GM18870 (cell line): ENCODE measurements at regions not wholly inside any gene's neighbourhood (a gene's known extent, or its start where the extent isn't known, plus 50 kb on each side); places are given as distances from the start of the nearest gene placed in this dataset.

Experiments used
- ATAC-seq: cut with Tn5 transposase; IDR thresholded peaks from one replicate; pipeline ENCODE4 v1.9.1; 2021; ENCODE audit warnings: moderate library complexity; ENCODE audit not compliant: unreplicated experiment

GRCh38 chr3:7793786-7794185 lies 707.8 kb upstream of the LMCD1 start:
- no peak for ATAC-seq

GRCh38 chr3:7798276-7798675 lies 703.3 kb upstream of the LMCD1 start:
- no peak for ATAC-seq

GRCh38 chr3:7800006-7800780 lies 701.4 kb upstream of the LMCD1 start:
- ATAC-seq = no peak

GRCh38 chr3:7812490-7812889 lies 689.1 kb upstream of the LMCD1 start:
- ATAC-seq = no peak

GRCh38 chr3:7813365-7813764 lies 688.3 kb upstream of the LMCD1 start:
- ATAC-seq = no peak

- no peak for ATAC-seq
Observed at GRCh38 chr3:7817239-7817638, 684.4 kb upstream of the LMCD1 start.

GRCh38 chr3:7820969-7821368 lies 680.7 kb upstream of the LMCD1 start:
- ATAC-seq = no peak

DNA sequence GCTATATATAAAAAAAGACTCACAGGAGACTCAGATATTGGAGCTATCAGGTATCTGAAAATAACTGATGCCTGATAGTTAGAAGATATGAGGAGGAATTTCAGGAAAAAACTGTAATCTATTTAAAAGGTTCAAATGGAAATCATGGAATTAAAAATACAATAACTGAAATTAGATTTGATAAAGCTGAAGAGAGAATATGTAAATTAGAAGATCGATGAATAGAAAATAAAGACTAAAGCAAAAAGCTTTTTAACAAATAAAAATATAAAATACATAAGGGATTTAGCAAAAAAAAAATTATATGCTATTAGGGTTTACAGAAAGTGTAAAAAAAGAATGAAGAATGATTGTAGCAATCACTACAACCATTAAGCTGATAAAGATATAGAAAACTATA lies 679.8 kb upstream of the LMCD1 start:
- no peak for ATAC-seq

- no peak for ATAC-seq
Observed at GRCh38 chr3:7841451-7841850, 660.2 kb upstream of the LMCD1 start.

GRCh38 chr3:7843441-7843840 lies 658.2 kb upstream of the LMCD1 start:
- no peak for ATAC-seq

GRCh38 chr3:7847021-7847420 lies 654.6 kb upstream of the LMCD1 start:
- no peak for ATAC-seq

DNA sequence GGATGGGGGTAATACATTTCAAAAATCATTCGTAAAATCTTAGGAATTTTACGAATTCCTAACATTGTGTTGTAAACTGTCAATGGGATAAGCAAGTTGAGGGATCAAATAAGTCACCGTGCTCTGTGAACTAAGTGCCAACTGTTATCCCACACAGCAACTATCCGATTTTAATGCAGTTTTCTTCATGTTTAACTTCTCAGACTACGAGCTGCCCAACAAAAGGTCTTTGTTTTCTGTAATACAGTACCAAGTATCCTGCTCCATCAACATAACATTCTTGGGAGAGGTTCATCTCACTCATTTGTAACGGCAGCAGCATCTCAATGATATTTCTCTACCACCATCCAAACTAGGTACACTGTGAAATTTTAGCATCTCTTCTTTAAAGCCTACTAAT lies 654.1 kb upstream of the LMCD1 start:
- ATAC-seq = no peak

DNA sequence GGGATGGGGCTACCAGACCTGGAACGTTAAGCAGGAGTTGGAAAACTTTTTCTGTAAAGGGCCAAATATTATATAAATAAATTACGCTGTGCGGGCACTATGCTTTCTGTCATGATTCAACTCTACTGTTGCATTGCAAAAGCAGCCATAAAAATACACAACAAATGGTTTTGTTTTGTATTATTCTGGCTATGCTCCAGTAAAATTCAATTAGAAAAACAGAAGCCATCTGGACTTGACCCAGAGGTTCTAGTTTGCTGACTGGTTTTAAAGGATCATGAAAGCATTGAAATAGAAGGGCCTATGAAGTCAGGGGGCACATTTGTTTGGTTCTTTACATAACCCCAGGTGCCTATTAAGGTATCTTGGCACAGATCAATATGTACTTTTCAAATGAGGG lies 647.4 kb upstream of the LMCD1 start:
- no peak for ATAC-seq

- no peak for ATAC-seq
Observed at GRCh38 chr3:7854721-7855120, 646.9 kb upstream of the LMCD1 start.

GRCh38 chr3:7865611-7866010 lies 636.0 kb upstream of the LMCD1 start:
- no peak for ATAC-seq

DNA sequence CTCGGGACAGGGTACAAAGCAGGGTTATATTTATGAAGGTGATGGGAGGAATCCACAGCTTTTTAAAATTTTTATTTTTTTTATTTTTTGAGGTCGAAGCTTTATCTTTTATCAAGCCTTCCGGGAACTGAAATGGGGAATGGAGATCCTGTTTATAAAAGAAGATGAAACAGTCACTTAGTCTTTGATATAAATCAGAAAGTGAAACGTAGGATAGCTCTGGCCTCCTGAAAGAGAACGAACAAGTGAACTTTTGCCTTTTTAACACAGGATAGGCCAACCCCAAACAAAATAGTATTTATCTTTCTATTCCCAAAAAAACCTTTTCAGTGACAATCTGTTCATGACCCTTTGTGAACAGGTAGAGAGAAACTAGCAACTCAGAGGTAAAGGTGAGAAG lies 634.0 kb upstream of the LMCD1 start:
- no peak for ATAC-seq

DNA sequence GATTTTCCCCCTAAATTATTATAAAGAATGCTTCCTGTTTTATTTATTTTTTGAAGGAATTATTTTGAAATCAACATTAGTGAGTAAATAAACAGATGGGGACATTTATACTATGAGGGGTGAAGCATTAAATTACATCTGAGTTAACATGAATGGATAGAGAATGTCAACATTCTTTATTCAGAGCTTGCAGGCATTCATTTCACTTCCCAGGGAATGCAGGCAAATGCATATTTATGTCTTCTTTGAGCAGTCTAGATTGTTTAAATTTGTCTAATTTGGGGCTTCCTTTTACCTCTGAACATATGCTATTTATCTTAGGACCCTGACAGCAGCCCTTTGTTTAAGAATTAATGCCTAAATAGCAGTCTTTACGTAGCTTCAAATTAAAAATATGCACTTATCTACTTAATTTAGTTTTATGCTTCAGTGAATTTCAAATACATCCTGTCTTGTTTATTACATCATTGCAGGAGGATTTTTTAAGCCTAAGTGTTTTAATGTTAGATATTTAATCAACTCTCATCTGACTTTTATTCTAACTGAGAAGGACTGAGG lies 630.5 kb upstream of the LMCD1 start:
- ATAC-seq = no peak

- ATAC-seq = no peak
Observed at GRCh38 chr3:7874116-7874515, 627.5 kb upstream of the LMCD1 start.

- no peak for ATAC-seq
Observed at GRCh38 chr3:7875925-7876324, 625.7 kb upstream of the LMCD1 start.

- no peak for ATAC-seq
Observed at GRCh38 chr3:7876741-7877297, 624.8 kb upstream of the LMCD1 start.

- no peak for ATAC-seq
Observed at GRCh38 chr3:7877312-7877711, 624.3 kb upstream of the LMCD1 start.

GRCh38 chr3:7879572-7879971 lies 622.1 kb upstream of the LMCD1 start:
- ATAC-seq = no peak

GRCh38 chr3:7881946-7882345 lies 619.7 kb upstream of the LMCD1 start:
- no peak for ATAC-seq
